Ammon's horn (tissue), 1 donor: ENCODE measurements at regions not wholly inside any gene's neighbourhood (a gene's known extent, or its start where the extent isn't known, plus 50 kb on each side); places are given as distances from the start of the nearest gene placed in this dataset.
A peak's percentile ranks its signal among the peaks of the same experiment; 100 is the strongest.

Experiments used
- DNase-seq: peaks from one replicate; pipeline ENCODE4 v3.0.0-alpha.2; 2016; ENCODE audit warnings: low spot score

GRCh38 chr3:14311729-14312128 is 90.7 kb upstream of the SLC6A6 start:
- DNase-seq = no peak

- no peak for DNase-seq
Measured at GRCh38 chr3:14312375-14312774, 90.0 kb upstream of the SLC6A6 start.

DNA sequence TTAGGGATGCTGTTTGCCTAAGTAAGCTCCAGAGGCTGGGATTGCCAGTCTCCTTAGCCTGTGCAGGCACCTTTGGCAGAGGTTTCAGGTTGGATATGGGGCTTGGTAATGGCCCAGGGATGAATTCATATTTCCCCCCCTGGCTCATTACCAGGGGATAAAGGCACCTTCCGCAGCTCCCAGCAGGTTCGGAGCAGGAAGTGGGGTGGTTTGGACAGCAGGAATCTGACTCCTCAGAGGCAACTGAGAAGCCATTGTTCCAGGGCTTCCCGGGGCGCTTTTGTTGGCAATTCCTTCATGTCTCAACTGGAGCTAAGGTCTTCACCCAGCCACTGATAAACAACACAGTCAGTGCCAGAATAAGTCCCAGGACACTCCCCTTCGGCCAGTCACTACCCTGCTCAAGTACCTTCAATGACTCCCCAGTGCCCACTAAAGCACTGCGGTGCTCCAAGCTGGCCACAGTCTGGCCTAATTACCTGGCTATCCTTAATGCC is 85.3 kb upstream of the SLC6A6 start:
- DNase-seq = no peak

DNA sequence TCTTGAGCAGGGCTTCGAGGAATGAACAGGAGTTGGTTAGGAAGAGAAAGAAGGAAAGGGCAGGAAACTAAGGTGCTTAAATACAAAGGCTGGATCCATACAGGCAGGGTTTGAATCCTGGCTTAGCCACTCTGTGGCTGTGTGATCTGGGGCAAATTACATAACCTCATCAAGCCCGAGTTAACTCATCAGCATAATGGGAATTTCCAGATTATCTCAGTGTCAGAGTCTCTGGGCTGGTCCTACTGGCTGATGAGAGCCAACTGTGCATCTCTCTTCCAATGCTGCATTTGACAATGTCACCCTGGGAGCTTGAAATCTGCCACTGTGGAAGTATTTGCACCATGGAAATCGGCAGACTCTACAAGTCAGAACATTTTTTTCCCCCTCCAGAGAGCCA is 83.8 kb upstream of the SLC6A6 start:
- DNase-seq = no peak

- no peak for DNase-seq
Measured at GRCh38 chr3:14319654-14320182, 82.7 kb upstream of the SLC6A6 start.

DNA sequence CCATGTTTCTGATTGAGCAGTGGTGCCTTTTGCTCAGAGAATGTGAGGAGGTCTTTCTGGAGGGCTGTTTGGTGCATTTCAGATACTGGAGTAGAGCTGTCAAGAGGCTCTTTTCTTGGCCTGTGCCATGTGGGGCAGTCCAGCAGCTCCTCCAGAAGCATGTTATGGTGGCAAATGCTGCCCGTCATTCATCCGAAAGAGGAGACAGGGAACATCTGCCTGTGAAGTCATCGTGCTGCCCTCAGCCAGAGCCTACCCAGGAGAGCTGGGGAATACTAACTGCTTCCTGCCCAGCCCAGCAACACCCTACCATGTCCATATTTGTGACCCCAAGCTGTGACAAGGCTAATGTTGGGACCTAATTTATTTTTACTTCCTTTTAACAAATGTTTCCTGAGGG is 82.2 kb upstream of the SLC6A6 start:
- DNase-seq = no peak

DNA sequence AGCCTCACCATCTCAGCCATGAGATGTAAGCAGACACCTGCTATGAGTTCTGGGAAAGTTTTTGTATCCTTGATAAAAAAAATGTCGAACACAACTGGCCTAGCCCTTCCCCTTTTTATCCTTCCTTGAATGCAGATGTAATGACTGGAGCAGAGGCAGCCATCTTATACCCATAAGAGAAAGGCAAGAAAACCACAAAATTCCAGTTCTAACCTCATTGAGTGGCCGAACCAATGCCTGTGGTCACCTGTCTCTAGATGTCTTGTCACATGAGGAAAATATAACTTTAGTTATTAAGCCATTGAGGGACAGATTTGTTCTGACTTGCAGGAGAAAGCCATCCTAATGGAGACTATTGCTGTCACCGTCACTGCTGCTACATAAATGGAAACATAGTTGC is 80.4 kb upstream of the SLC6A6 start:
- no peak for DNase-seq

- no peak for DNase-seq
Measured at GRCh38 chr3:14322667-14323295, 79.6 kb upstream of the SLC6A6 start.

DNA sequence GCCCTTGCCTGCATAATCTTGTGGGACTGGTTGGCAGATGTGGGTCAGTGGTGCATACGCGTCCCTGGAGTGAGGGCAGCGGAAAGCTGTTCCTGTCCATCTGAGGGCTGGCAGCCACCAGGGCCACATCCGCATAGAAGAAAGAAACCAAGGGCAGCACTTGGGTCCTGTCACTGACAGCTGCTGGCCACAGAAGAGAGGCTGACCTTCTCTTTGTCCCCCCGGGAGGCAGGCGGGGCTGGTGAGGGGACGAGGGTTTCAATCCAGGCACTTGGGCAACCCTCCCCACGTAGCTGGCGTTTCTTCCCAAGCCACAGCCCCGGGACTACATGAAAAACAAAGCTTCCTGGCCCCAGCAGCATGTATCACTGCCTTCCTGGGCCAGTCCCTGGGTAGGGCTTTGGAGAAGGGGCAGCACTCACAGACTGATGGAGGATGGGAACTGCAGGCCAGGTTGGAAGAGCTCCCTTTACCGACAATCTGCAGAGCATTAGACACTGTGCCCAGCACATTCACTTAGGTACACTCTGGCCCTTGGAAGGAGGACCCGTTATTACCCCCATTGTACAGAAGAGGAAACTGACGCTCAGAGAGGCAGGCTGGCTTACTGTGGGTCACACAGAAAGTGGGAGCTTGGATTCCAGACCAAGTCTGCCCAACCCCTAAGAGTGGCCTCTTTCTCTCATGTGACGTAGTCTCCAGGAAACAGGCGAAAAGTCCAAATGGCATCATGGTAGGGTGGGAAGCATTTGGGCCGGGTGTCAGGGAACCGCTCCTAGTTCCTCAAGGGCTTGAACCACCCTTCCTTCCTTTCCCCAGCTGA is 78.8 kb upstream of the SLC6A6 start:
- no peak for DNase-seq

- DNase-seq = no peak
Measured at GRCh38 chr3:14324224-14324944, 78.0 kb upstream of the SLC6A6 start.

DNA sequence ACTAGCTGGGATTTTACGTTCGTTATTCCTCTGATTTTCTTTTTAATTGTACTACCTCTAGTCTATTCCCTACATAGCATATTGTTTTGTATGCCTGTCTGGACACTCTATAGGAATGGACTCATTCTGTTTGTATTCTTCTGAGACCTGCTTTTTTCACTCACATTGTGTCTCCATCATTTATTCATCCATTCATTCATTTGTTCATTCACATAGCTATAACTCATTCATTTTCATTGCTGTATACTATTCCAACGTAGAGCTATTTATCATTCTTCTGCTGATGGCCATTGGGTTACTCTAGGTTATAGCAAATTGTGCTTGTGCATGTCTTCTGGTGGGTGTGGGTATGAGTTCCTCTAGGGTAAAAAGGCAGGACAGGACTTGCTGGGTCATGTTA is 74.0 kb upstream of the SLC6A6 start:
- DNase-seq = no peak

- no peak for DNase-seq
Measured at GRCh38 chr3:14329116-14329830, 73.1 kb upstream of the SLC6A6 start.

GRCh38 chr3:14329842-14330241 is 72.6 kb upstream of the SLC6A6 start:
- DNase-seq = no peak

DNA sequence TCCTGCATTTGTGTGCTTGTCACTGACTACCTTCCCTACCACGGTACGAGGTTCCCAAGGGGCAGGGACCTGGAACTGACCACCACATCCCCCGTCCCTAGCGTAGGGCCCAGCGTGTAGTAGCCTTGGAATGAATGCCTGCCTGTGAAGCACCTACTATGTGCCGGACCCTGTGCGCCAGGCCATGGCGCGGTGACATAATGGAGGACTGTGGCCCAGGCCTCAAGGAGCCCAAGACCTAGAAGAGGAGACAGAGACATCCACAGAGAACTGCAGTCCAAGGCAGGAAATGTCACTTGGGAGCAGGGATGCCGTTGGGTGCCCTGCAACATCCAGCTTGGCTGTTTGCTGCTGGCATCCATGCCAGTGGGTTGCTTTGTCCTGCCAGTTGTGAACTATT is 71.9 kb upstream of the SLC6A6 start:
- no peak for DNase-seq

- DNase-seq = no peak
Measured at GRCh38 chr3:14331251-14331650, 71.2 kb upstream of the SLC6A6 start.

- DNase-seq = no peak
Measured at GRCh38 chr3:14332392-14332791, 70.0 kb upstream of the SLC6A6 start.

- DNase-seq = no peak
Measured at GRCh38 chr3:14333215-14333614, 69.2 kb upstream of the SLC6A6 start.

DNA sequence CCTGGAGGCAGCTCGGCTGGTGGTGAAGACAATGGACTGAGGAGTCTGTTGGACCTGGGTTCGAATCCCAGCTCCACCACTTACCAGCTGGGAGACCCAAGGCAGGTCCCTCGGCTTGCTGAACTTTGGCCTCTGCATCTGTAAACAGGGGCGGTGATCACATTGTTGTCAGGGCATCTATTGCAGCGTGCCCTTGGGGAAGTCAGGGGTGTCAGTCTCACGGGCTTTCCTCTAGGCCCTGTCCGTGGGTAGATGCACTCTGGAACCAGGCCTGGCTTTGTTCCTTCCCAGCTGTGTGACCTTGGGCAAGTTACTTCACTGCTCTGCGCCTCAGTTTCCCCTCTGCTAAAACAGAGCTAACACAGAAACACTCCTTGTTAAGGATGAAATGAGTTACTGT is 68.8 kb upstream of the SLC6A6 start:
- no peak for DNase-seq

- no peak for DNase-seq
Measured at GRCh38 chr3:14334136-14334535, 68.3 kb upstream of the SLC6A6 start.

DNA sequence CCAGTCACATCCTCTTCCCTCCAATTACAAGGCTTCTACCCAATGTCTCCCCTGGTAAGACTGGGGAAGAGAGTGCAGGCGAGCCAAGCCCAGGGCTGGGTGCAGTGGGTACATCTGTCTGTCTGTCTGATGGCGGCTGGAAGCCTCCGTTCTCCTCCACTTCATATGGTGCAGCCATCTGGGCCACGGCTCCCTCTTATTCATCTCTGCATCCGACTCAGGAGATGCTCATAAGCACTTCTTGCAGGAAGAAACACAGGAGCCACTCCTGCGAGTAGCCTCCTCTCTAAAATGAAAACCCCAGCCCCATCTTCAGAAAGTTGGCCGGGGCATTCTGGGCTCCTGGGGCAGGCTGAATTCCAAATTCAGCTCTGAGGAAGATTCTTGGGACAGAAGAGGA is 67.5 kb upstream of the SLC6A6 start:
- DNase-seq = peak; percentile 41

DNA sequence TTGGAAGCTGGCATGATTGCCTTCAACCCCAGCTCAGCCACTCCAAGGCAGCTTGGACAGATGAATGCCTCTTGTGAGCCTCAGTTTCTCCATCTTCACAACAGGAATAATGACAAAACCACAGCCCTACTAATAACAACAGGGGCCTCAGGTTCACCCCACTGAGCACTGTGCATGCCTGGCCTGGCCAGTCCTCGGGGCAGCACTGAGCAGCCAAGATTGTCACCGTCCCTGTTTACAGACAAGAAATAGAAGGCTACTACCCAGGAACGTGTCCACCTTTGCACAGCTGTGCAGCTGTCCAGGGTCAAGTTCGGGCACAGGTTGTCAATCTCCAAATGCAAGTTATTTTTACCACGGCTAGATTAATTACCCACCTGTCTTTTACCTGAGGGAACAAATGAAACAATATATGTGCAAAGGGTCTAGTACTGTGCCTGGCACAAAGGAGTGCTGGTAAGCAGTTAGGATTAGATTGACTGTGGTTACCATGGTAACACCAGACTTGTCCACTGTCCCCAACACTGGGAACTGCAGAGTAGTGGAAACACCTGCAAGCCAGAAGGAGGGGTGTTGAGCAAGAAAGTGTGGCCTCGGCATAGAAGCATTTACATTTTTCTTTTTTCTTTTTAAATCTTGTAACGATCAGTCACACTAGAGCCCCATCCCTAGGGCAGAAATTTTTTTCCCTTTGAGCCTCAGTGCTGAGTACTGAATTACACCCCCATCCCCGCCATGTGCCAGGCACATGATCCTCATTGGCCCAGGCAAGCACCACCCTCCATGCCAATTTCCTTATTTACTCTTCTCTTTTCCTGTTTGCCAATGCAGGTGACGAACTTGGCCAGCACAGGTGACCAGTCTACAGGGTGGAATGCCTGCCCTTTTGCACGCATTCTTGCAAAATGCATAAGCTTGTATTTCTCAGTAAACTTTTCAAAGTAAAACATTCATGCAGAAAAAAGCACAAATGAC is 66.3 kb upstream of the SLC6A6 start:
- DNase-seq = no peak
